Activated B cell treated with CpG ODN at 0.5 μM for 24 hours (primary cell): ENCODE measurements at regions not wholly inside any gene's neighbourhood (a gene's known extent, or its start where the extent isn't known, plus 50 kb on each side); places are given as distances from the start of the nearest gene placed in this dataset.
"Not testable (repeated sequence)": the region's sequence is repeated elsewhere in the genome, so short reads cannot be mapped to it uniquely, and the experiment has no call there.

Experiments
- ATAC-seq: fragments of 200-7000 bp; cut with Tn5 transposase; one replicate; pipeline ENCODE4 v1.10.0; 2021; ENCODE audit warnings: low read depth, mild to moderate bottlenecking, moderate library complexity
- CTCF ChIA-PET: fragments of 350-600 bp; sonication (Branson Sonifier 250); formaldehyde crosslinking; loops from one replicate; lab custom pipeline; 2021; ENCODE audit warnings: antibody characterized with exemption; lab: Charles Lee
- POLR2A ChIA-PET: fragments of 350-600 bp; sonication (Branson Sonifier 250); formaldehyde crosslinking; loops from one replicate; lab custom pipeline; 2021; ENCODE audit warnings: antibody characterized with exemption; lab: Charles Lee
- DNase-seq: peaks from one replicate; pipeline ENCODE4 v3.0.0; 2022
- H3K27ac Mint-ChIP-seq: one replicate; pipeline ENCODE4 v1.8.0; 2020; ENCODE audit warnings: mixed read lengths
- H3K27me3 Mint-ChIP-seq: one replicate; pipeline ENCODE4 v1.8.0; 2021; ENCODE audit warnings: mixed read lengths
- H3K36me3 Mint-ChIP-seq: one replicate; pipeline ENCODE4 v1.8.0; 2021; ENCODE audit warnings: low read depth, mixed read lengths
- H3K4me1 Mint-ChIP-seq: one replicate; pipeline ENCODE4 v1.8.0; 2021; ENCODE audit warnings: mixed read lengths
- H3K4me3 Mint-ChIP-seq: one replicate; pipeline ENCODE4 v1.8.0; 2020; ENCODE audit warnings: mild to moderate bottlenecking, mixed read lengths
- H3K9me3 Mint-ChIP-seq: one replicate; pipeline ENCODE4 v1.8.0; 2020; ENCODE audit warnings: mixed read lengths
- intact Hi-C: fragments of 100-400 bp; cut with micrococcal nuclease; formaldehyde crosslinking; loops from one replicate; pipeline ENCODE4 v1.15.1; 2024
- TF ChIP-seq, protein P1 (sequence below): fragments of 200-600 bp; IDR thresholded peaks from one replicate; pipeline ENCODE4 v1.8.0; 2022; ENCODE audit warnings: antibody characterized with exemption, mild to moderate bottlenecking

DNA sequence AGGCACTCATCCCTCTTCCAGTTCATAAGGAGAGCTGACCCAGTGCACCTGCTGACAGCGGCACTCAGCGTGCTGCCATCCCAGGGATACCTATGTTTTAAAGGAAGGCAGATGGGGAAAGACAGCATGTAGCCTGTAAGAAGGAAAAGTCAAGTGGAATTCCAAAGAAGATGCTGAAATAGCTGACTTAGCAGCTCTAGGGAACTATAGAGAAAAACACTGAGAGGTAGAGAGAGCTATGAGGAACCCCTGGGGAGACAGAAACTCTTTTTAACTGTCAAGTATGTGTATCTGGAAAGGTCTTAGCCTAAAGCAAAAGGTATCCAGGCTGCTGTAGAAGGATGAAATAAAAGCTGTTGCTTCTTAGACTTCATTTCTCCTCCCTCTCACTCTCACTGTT, 113.4 kb upstream of the BCL6 start:
- peaks cover 6% of the 10 kb centered on the region for H3K9me3 Mint-ChIP-seq
- H3K27ac Mint-ChIP-seq: no peak overlapping the region
- TF ChIP-seq, protein P1, sequence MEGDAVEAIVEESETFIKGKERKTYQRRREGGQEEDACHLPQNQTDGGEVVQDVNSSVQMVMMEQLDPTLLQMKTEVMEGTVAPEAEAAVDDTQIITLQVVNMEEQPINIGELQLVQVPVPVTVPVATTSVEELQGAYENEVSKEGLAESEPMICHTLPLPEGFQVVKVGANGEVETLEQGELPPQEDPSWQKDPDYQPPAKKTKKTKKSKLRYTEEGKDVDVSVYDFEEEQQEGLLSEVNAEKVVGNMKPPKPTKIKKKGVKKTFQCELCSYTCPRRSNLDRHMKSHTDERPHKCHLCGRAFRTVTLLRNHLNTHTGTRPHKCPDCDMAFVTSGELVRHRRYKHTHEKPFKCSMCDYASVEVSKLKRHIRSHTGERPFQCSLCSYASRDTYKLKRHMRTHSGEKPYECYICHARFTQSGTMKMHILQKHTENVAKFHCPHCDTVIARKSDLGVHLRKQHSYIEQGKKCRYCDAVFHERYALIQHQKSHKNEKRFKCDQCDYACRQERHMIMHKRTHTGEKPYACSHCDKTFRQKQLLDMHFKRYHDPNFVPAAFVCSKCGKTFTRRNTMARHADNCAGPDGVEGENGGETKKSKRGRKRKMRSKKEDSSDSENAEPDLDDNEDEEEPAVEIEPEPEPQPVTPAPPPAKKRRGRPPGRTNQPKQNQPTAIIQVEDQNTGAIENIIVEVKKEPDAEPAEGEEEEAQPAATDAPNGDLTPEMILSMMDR: no peak
- ATAC-seq (no peak), DNase-seq (no peak)
- no peak overlapping the region for H3K4me3 Mint-ChIP-seq
- peaks cover 5% of the 10 kb centered on the region for H3K36me3 Mint-ChIP-seq
- peaks cover 4% of the 10 kb centered on the region for H3K27me3 Mint-ChIP-seq
- intact Hi-C loops: no loop called here
- no peaks in the 10 kb centered on the region for H3K4me1 Mint-ChIP-seq
- CTCF ChIA-PET: no interaction called here
- POLR2A ChIA-PET: no interaction called here

DNA sequence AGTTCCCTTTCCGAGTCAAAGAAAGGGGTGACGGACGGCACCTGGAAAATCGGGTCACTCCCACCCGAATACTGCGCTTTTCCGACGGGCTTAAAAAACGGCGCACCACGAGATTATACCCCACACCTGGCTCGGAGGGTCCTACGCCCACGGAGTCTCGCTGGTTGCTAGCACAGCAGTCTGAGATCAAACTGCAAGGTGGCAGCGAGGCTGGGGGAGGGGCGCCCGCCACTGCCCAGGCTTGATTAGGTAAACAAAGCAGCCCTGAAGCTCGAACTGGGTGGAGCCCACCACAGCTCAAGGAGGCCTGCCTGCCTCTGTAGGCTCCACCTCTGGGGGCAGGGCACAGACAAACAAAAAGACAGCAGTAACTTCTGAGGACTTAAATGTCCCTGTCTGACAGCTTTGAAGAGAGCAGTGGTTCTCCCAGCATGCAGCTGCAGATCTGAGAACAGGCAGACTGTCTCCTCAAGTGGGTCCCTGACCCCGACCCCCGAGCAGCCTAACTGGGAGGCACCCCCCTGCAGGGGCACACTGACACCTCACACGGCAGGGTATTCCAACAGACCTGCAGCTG, 117.5 kb upstream of the BCL6 start:
- CTCF ChIA-PET, ATAC-seq, H3K4me1 Mint-ChIP-seq, H3K27me3 Mint-ChIP-seq, intact Hi-C loops, H3K27ac Mint-ChIP-seq, DNase-seq, POLR2A ChIA-PET, H3K36me3 Mint-ChIP-seq, H3K9me3 Mint-ChIP-seq, H3K4me3 Mint-ChIP-seq: not testable (repeated sequence)

DNA sequence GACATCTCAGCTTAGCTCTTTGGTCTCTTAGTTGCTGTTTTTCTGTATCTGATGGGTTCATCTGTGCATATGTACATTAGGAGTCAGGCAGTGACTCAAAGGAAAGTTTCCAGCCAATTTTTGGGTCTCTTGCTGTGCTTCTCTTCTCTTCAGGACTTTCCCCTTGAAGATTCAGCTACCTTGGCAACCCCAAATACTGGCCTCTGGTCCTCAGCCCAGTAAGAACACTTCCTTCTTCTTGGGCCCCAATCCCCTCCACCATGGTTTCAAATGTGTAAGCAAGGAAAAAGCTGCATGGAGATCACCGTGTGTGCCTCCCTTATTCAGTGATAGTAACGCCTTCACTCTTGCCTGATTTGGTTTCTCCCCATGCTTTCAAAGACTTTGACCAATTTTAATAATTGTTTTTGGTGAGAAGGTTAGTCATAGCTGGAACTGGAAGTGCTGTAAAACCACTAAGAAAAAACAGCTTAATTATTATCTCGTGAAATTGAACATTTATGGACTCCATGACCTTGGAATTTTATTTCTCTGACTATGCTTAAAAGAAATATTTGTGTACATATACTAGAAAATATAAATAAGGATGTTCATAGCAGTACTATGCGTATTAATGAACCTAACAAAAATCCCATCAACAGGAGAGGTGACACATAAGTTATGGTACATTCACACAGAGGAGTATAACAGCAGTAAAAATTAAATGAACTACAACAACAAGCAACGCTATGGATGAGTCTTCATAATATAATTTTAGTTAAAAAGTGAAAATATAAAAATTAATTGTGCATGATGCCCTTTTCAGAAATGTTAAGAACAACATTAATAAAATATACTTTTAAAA, 125.3 kb upstream of the BCL6 start:
- no peak for DNase-seq
- Mint-ChIP-seq H3K27me3 (no peaks in the 10 kb centered on the region), H3K4me3 (no peak overlapping the region), H3K27ac (no peak overlapping the region), H3K36me3 (no peaks in the 10 kb centered on the region), H3K4me1 (no peaks in the 10 kb centered on the region), H3K9me3 (no peaks in the 10 kb centered on the region)
- ChIA-PET POLR2A (no interaction called here), CTCF (no interaction called here)
- TF ChIP-seq, protein P1: no peak
- ATAC-seq: peak; percentile 18
- intact Hi-C loops: loop anchor here (5.0 kb wide), 1 partner anchor 43 kb away; no protein-coding TSS in a partner anchor

DNA sequence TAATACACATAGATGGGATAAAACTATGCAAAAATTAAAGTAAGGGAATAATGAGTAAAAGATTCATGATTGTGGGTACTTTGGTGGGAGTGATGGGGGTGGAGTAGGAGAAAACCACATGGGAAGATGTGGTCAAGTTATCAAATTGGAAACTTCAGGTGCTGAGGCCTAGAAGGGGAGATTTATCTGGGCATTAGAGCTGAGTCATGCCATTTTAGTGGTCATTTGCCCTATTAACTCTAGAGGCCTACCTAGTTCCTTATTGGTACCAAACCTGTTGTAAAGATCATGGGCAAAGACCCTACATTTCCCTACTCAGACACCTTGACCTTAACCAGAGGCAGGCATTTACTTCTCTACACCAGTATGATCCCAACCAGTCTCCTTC, 125.9 kb upstream of the BCL6 start:
- ChIA-PET CTCF (no interaction called here), POLR2A (no interaction called here)
- Mint-ChIP-seq H3K36me3 (no peaks in the 10 kb centered on the region), H3K4me1 (no peaks in the 10 kb centered on the region), H3K27ac (no peak overlapping the region), H3K9me3 (no peaks in the 10 kb centered on the region), H3K4me3 (no peak overlapping the region), H3K27me3 (no peaks in the 10 kb centered on the region)
- DNase-seq (no peak), ATAC-seq (no peak)
- intact Hi-C loops: loop anchor here (5.0 kb wide), 1 partner anchor 44 kb away; no protein-coding TSS in a partner anchor
- TF ChIP-seq, protein P1: no peak

DNA sequence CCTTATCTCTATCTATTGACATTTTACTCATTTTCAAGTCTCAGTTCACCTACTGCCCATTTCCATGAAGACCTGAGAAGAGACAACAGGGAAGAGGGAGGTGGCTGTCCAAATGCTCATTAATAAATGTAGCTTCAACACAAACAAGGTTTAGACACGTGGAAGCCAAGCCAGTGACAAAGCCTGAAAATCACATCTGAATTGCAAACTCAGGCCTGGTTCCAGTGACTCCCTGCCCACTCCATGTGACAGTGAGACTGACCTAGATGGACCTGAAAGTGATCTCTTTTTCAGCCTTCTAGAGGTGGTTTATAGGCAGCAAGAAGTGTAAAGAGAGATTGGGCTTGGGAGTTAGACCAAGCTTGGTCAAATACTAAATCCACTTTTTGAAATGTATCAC, 126.6 kb upstream of the BCL6 start:
- no peaks in the 10 kb centered on the region for H3K9me3 Mint-ChIP-seq
- ChIA-PET CTCF (no interaction called here), POLR2A (no interaction called here)
- no peaks in the 10 kb centered on the region for H3K4me1 Mint-ChIP-seq
- no peak overlapping the region for H3K27ac Mint-ChIP-seq
- H3K27me3 Mint-ChIP-seq: no peaks in the 10 kb centered on the region
- no peak for ATAC-seq
- H3K4me3 Mint-ChIP-seq: no peak overlapping the region
- DNase-seq: no peak
- TF ChIP-seq, protein P1: no peak
- no peaks in the 10 kb centered on the region for H3K36me3 Mint-ChIP-seq
- intact Hi-C loops: loop anchor here (5.0 kb wide), 1 partner anchor 45 kb away; no protein-coding TSS in a partner anchor
